H9 (cell line): ENCODE measurements at regions not wholly inside any gene's neighbourhood (a gene's known extent, or its start where the extent isn't known, plus 50 kb on each side); places are given as distances from the start of the nearest gene placed in this dataset.

ENCODE experiments used
- DNase-seq: peaks from one replicate; pipeline ENCODE4 v3.0.0-alpha.2; 2017
- H2AFZ ChIP-seq: one replicate; pipeline ENCODE4 v1.6.1; 2013; ENCODE audit warnings: mild to moderate bottlenecking, low read length, control low read depth, moderate library complexity
- H2AK5ac ChIP-seq: 2 replicates; pipeline ENCODE4 v1.6.1; 2013; ENCODE audit warnings: low read length, control low read depth, mixed read lengths; ENCODE audit not compliant: insufficient read length
- H2BK120ac ChIP-seq: one replicate; pipeline ENCODE4 v1.6.1; 2013; ENCODE audit warnings: low read depth, mild to moderate bottlenecking, low read length, control low read depth, inconsistent platforms; ENCODE audit not compliant: poor library complexity, severe bottlenecking
- H2BK12ac ChIP-seq: 2 replicates; pipeline ENCODE4 v1.6.1; 2013; ENCODE audit warnings: low read length, control low read depth, mixed read lengths, low read depth; ENCODE audit not compliant: insufficient read length
- H2BK15ac ChIP-seq: 2 replicates; pipeline ENCODE4 v1.6.1; 2013; ENCODE audit warnings: low read depth, low read length, control low read depth
- H2BK20ac ChIP-seq: one replicate; pipeline ENCODE4 v1.6.1; 2013; ENCODE audit warnings: low read depth, mild to moderate bottlenecking, low read length, control low read depth, inconsistent platforms; ENCODE audit not compliant: poor library complexity, severe bottlenecking
- H2BK5ac ChIP-seq: 2 replicates; pipeline ENCODE4 v1.6.1; 2013; ENCODE audit warnings: low read length, control low read depth, mixed read lengths; ENCODE audit not compliant: insufficient read length
- H3K14ac ChIP-seq: 2 replicates; pipeline ENCODE4 v1.6.1; 2013; ENCODE audit warnings: low read length, control low read depth; ENCODE audit not compliant: insufficient read depth
- H3K18ac ChIP-seq: 2 replicates; pipeline ENCODE4 v1.6.1; 2013; ENCODE audit warnings: low read depth, mild to moderate bottlenecking, mixed read lengths, low read length, control low read depth; ENCODE audit not compliant: insufficient read length
- H3K23ac ChIP-seq: 2 replicates; pipeline ENCODE4 v1.6.1; 2013; ENCODE audit warnings: low read length, control low read depth, mixed read lengths, low read depth; ENCODE audit not compliant: insufficient read length
- H3K23me2 ChIP-seq: 2 replicates; pipeline ENCODE4 v1.6.1; 2013; ENCODE audit warnings: low read depth, mild to moderate bottlenecking, mixed read lengths, low read length, control low read depth; ENCODE audit not compliant: insufficient read length, poor library complexity, severe bottlenecking
- H3K27ac ChIP-seq: 2 replicates; pipeline ENCODE4 v1.5.1; 2013; ENCODE audit warnings: low read length, control low read depth, mixed read lengths, low read depth; ENCODE audit not compliant: insufficient read length
- H3K27me3 ChIP-seq: 2 replicates; pipeline ENCODE4 v1.6.1; 2013; ENCODE audit warnings: low read length, control low read depth, inconsistent platforms; ENCODE audit not compliant: insufficient read depth
- H3K4ac ChIP-seq: 2 replicates; pipeline ENCODE4 v1.6.1; 2013; ENCODE audit warnings: low read depth, mild to moderate bottlenecking, control low read depth, inconsistent platforms, low read length, moderate library complexity
- H3K4me1 ChIP-seq: 2 replicates; pipeline ENCODE4 v1.6.1; 2013; ENCODE audit warnings: low read length, control low read depth, inconsistent platforms; ENCODE audit not compliant: insufficient read depth
- H3K4me2 ChIP-seq: 2 replicates; pipeline ENCODE4 v1.6.1; 2013; ENCODE audit warnings: low read length, control low read depth, mixed read lengths; ENCODE audit not compliant: insufficient read length, insufficient read depth
- H3K56ac ChIP-seq: 2 replicates; pipeline ENCODE4 v1.6.1; 2013; ENCODE audit warnings: low read depth, mild to moderate bottlenecking, mixed read lengths, low read length, control low read depth; ENCODE audit not compliant: insufficient read length
- H3K79me1 ChIP-seq: 2 replicates; pipeline ENCODE4 v1.6.1; 2013; ENCODE audit warnings: low read depth, mild to moderate bottlenecking, moderate library complexity, low read length, control low read depth, inconsistent platforms; ENCODE audit not compliant: insufficient read depth, poor library complexity, severe bottlenecking
- H3K79me2 ChIP-seq: 2 replicates; pipeline ENCODE4 v1.6.1; 2013; ENCODE audit warnings: low read length, control low read depth, inconsistent platforms; ENCODE audit not compliant: insufficient read depth
- H3K9ac ChIP-seq: 2 replicates; pipeline ENCODE4 v1.6.1; 2013; ENCODE audit warnings: low read length, control low read depth, mixed read lengths; ENCODE audit not compliant: insufficient read length; ENCODE audit errors: extremely low read depth
- H3K9me3 ChIP-seq: one replicate; pipeline ENCODE4 v1.6.1; 2013; ENCODE audit warnings: low read depth, low read length, inconsistent platforms; ENCODE audit not compliant: control insufficient read depth
- H3T11ph ChIP-seq: one replicate; pipeline ENCODE4 v1.6.1; 2013; ENCODE audit warnings: mild to moderate bottlenecking, low read length, control low read depth, inconsistent platforms
- H4K20me1 ChIP-seq: one replicate; pipeline ENCODE4 v1.6.1; 2013; ENCODE audit not compliant: control insufficient read depth, insufficient read length, insufficient read depth
- H4K5ac ChIP-seq: 2 replicates; pipeline ENCODE4 v1.6.1; 2013; ENCODE audit warnings: low read depth, mild to moderate bottlenecking, mixed read lengths, low read length, control low read depth; ENCODE audit not compliant: insufficient read length
- H4K8ac ChIP-seq: replicated peaks from 2 replicates; pipeline ENCODE4 v1.6.1; 2013; ENCODE audit warnings: low read length, control low read depth, mixed read lengths, low read depth; ENCODE audit not compliant: insufficient read length
- H4K91ac ChIP-seq: 2 replicates; pipeline ENCODE4 v1.6.1; 2013; ENCODE audit warnings: low read depth, mild to moderate bottlenecking, moderate library complexity, mixed read lengths, low read length, control low read depth; ENCODE audit not compliant: insufficient read length
- H3K27ac Mint-ChIP-seq, 3 experiments: 2 replicates in 2 of 3; 3 replicates in 1 of 3; pipeline ENCODE4 v1.8.0; 2020 to 2021; ENCODE audit warnings: mixed read lengths in 3 of 3, mild to moderate bottlenecking in 1 of 3, moderate library complexity in 1 of 3
- H3K27me3 Mint-ChIP-seq: 2 replicates; pipeline ENCODE4 v1.8.0; 2021; ENCODE audit warnings: low read depth, mild to moderate bottlenecking, moderate library complexity, mixed read lengths
- H3K36me3 Mint-ChIP-seq, 3 experiments: 2 replicates in 2 of 3; 3 replicates in 1 of 3; pipeline ENCODE4 v1.8.0; 2020 to 2021; ENCODE audit warnings: low read depth in 3 of 3, mixed read lengths in 3 of 3; ENCODE audit not compliant: insufficient read depth in 1 of 3
- H3K4me1 Mint-ChIP-seq, 2 experiments: 2 replicates each; pipeline ENCODE4 v1.8.0; 2020; ENCODE audit warnings: mixed read lengths in 2 of 2
- H3K4me3 Mint-ChIP-seq, 2 experiments: 2 replicates in 1 of 2; 3 replicates in 1 of 2; pipeline ENCODE4 v1.8.0; 2020 to 2021; ENCODE audit warnings: mild to moderate bottlenecking in 2 of 2, mixed read lengths in 2 of 2, moderate library complexity in 1 of 2
- H3K9me3 Mint-ChIP-seq, 2 experiments: 2 replicates in 1 of 2; 3 replicates in 1 of 2; pipeline ENCODE4 v1.8.0; 2020; ENCODE audit warnings: mild to moderate bottlenecking in 2 of 2, mixed read lengths in 2 of 2, moderate library complexity in 1 of 2
- CTCF ChIP-seq: fragments of 200-600 bp; sonication (generic); conservative IDR thresholded peaks from 3 replicates; pipeline ENCODE4 v1.8.0; 2021; ENCODE audit warnings: antibody characterized with exemption, mild to moderate bottlenecking
- WGBS: extraction: QIAGEN DNeasy Blood & Tissue Kit; methylation state at CpG from one replicate; pipeline ENCODE4 v1.1.7; 2013; ENCODE audit warnings: missing lambda C conversion rate, low lambda C conversion rate, mixed read lengths; ENCODE audit not compliant: insufficient read length; ENCODE audit errors: extremely low coverage; 5-methylcytosine and 5-hydroxymethylcytosine counted together

DNA sequence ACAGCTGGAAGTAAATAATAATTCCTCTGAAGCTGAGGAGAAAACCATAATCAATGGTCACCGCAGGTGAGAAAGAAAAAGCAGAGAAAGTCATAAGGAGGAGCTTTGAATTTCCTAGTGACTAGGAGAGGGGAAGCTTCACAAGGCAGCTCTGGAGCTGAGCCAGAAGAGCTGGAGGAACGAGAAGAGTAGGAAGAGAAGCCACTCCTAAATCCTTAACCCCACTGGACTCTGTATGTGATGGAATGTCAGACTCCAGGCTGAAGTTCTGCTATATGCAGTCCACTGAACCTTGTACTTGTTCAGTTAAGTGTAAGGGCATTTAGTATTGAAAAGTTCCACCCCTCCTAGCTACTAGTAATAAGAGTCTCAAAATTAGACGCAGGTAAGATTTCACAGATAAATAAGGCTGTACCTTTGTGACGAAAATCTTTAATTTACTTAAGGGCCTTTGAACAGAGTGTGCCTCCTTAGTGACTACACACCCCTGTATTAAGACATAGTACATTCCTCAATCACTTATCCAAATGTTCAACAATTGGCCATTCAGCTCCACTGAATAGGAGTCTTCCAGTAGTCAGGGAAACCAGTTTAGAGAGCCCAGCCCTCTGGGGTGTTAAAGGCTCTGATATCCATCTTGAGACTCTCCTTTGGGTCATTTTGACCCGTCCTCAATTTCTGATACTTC lies 71.4 kb upstream of the UFL1 start:
- no peak overlapping the region for H3K18ac ChIP-seq
- no peak overlapping the region for H3K4me3 Mint-ChIP-seq
- H4K91ac ChIP-seq: no peak overlapping the region
- H3K27ac Mint-ChIP-seq: peak overlapping the region in 1 of 3 experiments; percentile 78; a peak in 1 of 7 replicates
- WGBS: no CpG with 5 or more reads among the region's 5 CpGs
- no peak overlapping the region for H3K9ac ChIP-seq
- no peak overlapping the region for H3K14ac ChIP-seq
- no peak overlapping the region for H2BK15ac ChIP-seq
- H3K4me1 Mint-ChIP-seq: 0 out of 4 replicates have a peak, but pooled peaks cover 0 to 3% of the 10 kb centered on the region in 2 experiments
- H2AFZ ChIP-seq: no peak overlapping the region
- peaks cover 0 to 8% (median 2%) of the 10 kb centered on the region in 3 experiments; a peak in 3 of 7 replicates for H3K36me3 Mint-ChIP-seq
- H4K8ac ChIP-seq: no peak overlapping the region
- H3K27me3 ChIP-seq: no peaks in the 10 kb centered on the region
- DNase-seq: no peak
- H3K56ac ChIP-seq: no peak overlapping the region
- no peak overlapping the region for H3K23ac ChIP-seq
- no peak overlapping the region for H3K4ac ChIP-seq
- no peak overlapping the region for H2BK120ac ChIP-seq
- H3T11ph ChIP-seq: no peak overlapping the region
- H4K20me1 ChIP-seq: no peaks in the 10 kb centered on the region
- TF ChIP-seq CTCF: no peak
- H3K23me2 ChIP-seq: no peaks in the 10 kb centered on the region
- no peaks in the 10 kb centered on the region for H3K79me2 ChIP-seq
- H3K27ac ChIP-seq: no peak overlapping the region
- H2BK5ac ChIP-seq: no peak overlapping the region
- no peak overlapping the region for H2BK12ac ChIP-seq
- H3K9me3 Mint-ChIP-seq: peaks cover 7 to 8% of the 10 kb centered on the region in 2 experiments; a peak in 4 of 5 replicates
- no peaks in the 10 kb centered on the region for H3K4me1 ChIP-seq
- no peaks in the 10 kb centered on the region for H3K9me3 ChIP-seq
- no peak overlapping the region for H2AK5ac ChIP-seq
- H3K27me3 Mint-ChIP-seq: no peaks in the 10 kb centered on the region
- no peaks in the 10 kb centered on the region for H3K79me1 ChIP-seq
- no peak overlapping the region for H3K4me2 ChIP-seq
- H2BK20ac ChIP-seq: no peak overlapping the region
- H4K5ac ChIP-seq: no peak overlapping the region
